ENCODE measurements at regions not wholly inside any gene's neighbourhood (a gene's known extent, or its start where the extent isn't known, plus 50 kb on each side); places are given as distances from the start of the nearest gene placed in this dataset.

DNA sequence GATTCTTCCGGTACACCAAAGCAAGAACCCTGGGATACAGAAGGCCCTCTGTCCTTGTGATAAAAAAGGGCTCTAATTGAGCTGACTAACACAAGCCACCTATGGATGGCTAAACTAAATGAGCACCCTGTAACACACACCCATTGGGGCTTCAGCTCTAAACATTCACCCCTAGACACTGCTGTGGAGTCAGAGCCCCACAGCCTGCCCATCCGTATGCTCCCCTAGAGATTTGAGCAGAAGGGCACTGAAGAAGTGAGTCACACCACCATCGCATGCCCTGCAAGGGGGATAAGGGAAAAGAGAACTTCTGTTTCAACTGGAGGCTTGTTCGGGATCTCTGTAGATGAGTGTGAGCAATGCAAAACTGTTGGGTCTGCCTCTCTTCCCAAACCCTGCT is 545.2 kb downstream of the KCTD8 start:
- DNase-seq (ENCODE audit: insufficient read length, low spot score) = no peak
- no peak for FAIRE-seq
- TF ChIP-seq, protein P1, sequence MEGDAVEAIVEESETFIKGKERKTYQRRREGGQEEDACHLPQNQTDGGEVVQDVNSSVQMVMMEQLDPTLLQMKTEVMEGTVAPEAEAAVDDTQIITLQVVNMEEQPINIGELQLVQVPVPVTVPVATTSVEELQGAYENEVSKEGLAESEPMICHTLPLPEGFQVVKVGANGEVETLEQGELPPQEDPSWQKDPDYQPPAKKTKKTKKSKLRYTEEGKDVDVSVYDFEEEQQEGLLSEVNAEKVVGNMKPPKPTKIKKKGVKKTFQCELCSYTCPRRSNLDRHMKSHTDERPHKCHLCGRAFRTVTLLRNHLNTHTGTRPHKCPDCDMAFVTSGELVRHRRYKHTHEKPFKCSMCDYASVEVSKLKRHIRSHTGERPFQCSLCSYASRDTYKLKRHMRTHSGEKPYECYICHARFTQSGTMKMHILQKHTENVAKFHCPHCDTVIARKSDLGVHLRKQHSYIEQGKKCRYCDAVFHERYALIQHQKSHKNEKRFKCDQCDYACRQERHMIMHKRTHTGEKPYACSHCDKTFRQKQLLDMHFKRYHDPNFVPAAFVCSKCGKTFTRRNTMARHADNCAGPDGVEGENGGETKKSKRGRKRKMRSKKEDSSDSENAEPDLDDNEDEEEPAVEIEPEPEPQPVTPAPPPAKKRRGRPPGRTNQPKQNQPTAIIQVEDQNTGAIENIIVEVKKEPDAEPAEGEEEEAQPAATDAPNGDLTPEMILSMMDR (IDR thresholded peaks at IDR 0.05; ENCODE audit: insufficient read depth, missing control alignments) = no peak

DNA sequence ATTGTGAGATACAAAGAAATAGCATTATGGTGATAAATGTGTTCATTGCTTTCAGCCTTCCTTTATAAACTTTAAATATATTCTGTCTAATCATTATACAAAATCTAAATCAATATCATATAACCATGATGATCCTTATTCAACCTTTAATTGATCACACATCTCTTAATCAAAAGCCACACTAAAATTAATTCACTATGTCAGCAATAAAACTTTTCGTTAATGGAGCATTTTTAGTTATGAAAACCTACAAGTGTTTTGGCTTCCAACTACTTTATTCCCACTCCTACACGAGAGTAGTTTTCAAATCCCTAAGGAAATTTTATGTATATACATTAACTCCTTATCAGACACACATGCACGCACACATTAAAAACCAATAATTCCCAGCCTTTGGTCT is 530.2 kb downstream of the KCTD8 start:
- DNase-seq (ENCODE audit: insufficient read length, low spot score) (no peak), FAIRE-seq (no peak)
- TF ChIP-seq, protein P1 (IDR thresholded peaks at IDR 0.05; ENCODE audit: insufficient read depth, missing control alignments) = no peak

DNA sequence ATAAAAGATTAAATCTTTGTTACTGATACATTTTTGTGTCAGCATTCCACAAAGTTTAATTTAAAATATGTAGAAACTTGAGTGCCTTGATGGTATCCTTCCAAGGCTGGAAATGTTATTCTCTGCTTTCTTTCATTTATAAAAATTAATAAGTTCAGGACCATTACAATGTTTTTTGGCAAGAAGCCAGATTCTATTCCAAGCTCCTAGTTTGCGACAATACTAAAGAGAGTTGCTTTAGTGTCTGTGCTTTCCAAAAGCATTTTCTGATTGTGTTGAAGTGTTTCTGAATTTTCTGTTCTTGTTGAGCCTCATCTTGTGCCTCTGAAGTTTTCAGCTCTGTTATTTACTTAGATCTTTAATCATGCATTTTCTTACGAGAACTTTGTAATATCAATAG is 516.2 kb downstream of the KCTD8 start:
- FAIRE-seq = no peak
- TF ChIP-seq, protein P1 (IDR thresholded peaks at IDR 0.05; ENCODE audit: insufficient read depth, missing control alignments) = no peak
- DNase-seq (ENCODE audit: insufficient read length, low spot score) = no peak

DNA sequence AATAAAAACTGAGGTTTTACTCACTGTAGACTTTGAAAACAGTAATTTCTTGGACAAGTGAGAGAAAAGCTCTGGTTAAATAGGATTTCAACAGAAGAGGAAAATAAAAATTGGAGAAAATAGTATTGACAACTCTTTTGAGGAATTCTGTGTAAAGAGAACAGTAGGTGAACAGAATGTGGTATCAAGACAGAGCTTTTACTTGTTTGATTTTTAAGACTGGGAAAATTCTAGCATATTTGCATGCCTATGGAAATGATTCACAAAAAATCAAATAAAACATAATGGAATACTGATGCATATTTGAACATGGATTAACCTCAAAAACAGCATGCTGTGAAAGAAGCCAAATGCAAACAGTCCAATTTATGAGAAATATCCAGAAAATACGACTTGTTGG is 504.6 kb downstream of the KCTD8 start:
- TF ChIP-seq, protein P1 (IDR thresholded peaks at IDR 0.05; ENCODE audit: insufficient read depth, missing control alignments) = no peak
- FAIRE-seq = no peak
- DNase-seq (ENCODE audit: insufficient read length, low spot score) = no peak

DNA sequence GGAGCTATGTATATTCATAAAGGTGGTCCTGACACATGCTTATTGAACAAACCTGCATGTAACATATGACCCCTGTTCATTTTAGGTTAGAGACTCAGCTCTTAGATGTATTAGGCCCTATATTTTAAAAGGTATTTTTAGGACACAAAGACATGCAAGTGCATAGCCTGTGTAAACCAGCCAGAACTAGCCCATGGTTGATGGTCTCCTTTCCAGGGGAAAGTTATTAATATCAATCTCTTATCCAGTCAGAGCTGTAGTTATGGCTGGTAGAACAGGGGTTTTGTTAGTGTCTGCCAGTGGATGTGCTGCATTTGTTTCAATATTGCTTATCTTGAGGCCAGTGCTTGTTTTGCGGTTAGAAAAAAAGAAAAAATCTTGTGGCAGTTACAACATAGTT is 488.6 kb downstream of the KCTD8 start:
- TF ChIP-seq, protein P1 (IDR thresholded peaks at IDR 0.05; ENCODE audit: insufficient read depth, missing control alignments) = no peak
- FAIRE-seq (no peak), DNase-seq (ENCODE audit: insufficient read length, low spot score) (no peak)

DNA sequence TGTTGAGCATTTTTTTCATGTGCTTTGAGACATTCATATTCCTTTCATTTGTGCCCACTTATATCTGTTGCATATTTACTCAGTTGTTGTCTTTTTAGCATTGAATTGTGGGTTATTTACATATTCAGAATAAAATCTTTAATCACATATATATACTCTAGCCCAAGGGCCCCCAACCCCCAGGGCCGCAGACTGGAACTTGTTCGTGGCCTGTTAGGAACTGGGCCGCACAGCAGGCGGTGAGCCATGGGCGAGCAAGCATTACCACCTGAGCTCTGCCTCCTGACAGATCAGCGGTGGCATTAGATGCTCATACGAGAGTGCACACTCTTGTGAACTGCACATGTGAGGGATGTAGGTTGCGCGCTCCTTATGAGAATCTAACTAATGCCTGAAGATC is 480.6 kb downstream of the KCTD8 start:
- TF ChIP-seq, protein P1 (IDR thresholded peaks at IDR 0.05; ENCODE audit: insufficient read depth, missing control alignments) = no peak
- DNase-seq (ENCODE audit: insufficient read length, low spot score) (no peak), FAIRE-seq (no peak)

DNA sequence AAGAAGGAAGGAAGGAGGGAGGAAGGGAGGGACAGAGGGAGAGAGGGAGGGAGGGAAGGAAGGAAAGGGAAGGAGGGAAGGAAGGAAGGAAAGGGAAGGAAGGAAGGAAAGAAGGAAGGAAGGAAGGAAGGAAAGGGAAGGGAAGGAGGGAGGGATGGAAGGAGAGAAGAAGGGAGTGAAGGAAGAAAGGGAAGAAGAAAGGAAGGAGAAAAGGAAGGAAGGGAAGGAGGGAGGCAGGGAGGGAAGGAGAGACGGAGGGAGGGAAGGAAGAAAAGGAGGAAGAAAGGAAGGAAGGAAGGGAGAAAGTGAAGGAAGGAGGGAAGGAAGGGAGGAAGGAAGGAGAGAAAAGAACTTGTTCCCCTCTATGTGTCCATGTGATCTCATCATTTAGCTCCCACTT is 465.0 kb downstream of the KCTD8 start:
- DNase-seq (ENCODE audit: insufficient read length, low spot score) (no peak), FAIRE-seq (no peak)
- TF ChIP-seq, protein P1 (IDR thresholded peaks at IDR 0.05; ENCODE audit: insufficient read depth, missing control alignments) = no peak
